AG10803 (cell line): ENCODE measurements at regions not wholly inside any gene's neighbourhood (a gene's known extent, or its start where the extent isn't known, plus 50 kb on each side); places are given as distances from the start of the nearest gene placed in this dataset.

ENCODE experiments used
- DNase-seq: peaks from one replicate; pipeline ENCODE4 v3.0.0; 2010; ENCODE audit warnings: low read depth
- H3K4me3 ChIP-seq: 2 replicates; pipeline ENCODE4 v1.5.1; 2011; ENCODE audit warnings: mild to moderate bottlenecking, low read length, control low read depth
- TF ChIP-seq, protein P1 (sequence below): conservative IDR thresholded peaks from 2 replicates; pipeline ENCODE4 v1.5.1; 2011; ENCODE audit warnings: mild to moderate bottlenecking, low read length, control low read depth, inconsistent platforms

DNA sequence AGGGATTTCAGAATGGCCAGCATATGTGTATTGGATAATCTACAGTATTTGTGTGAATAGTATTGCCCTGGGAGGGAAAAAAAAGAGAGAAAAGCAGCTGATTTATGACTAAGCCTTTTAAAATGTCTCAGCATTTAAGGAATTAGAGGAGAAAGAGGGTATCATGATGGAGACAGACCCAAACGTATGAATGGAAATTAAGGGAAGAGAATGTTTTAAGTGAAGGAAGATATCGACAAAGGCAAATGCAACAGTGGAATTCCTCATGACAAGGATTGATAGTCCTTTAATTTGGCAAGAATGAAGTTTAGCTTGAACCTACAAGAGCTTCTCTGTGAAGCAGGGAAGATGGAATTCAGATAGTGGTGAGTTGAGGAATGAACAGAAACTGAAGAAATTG, 367.3 kb upstream of the POU3F2 start:
- no peak overlapping the region for H3K4me3 ChIP-seq
- TF ChIP-seq, protein P1, sequence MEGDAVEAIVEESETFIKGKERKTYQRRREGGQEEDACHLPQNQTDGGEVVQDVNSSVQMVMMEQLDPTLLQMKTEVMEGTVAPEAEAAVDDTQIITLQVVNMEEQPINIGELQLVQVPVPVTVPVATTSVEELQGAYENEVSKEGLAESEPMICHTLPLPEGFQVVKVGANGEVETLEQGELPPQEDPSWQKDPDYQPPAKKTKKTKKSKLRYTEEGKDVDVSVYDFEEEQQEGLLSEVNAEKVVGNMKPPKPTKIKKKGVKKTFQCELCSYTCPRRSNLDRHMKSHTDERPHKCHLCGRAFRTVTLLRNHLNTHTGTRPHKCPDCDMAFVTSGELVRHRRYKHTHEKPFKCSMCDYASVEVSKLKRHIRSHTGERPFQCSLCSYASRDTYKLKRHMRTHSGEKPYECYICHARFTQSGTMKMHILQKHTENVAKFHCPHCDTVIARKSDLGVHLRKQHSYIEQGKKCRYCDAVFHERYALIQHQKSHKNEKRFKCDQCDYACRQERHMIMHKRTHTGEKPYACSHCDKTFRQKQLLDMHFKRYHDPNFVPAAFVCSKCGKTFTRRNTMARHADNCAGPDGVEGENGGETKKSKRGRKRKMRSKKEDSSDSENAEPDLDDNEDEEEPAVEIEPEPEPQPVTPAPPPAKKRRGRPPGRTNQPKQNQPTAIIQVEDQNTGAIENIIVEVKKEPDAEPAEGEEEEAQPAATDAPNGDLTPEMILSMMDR: no peak
- no peak for DNase-seq

DNA sequence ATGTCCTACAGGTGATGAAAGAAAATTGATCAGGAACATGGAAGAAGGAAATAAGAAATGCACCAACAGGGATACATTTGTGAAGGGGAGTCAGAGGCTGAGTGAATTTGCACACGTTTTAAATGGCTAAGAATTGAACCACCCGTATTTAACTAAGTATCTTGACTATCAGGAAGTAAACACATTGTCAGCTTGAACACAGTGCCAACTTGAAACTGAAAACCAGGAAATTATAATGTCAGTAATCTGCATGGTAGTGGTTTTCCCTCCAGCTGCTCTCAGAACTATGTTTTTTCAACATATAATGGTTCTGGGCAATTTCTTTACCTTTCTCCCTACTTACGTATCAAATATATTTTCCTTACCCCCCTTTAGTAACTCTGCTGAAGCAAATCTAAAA, 366.5 kb upstream of the POU3F2 start:
- no peak overlapping the region for H3K4me3 ChIP-seq
- no peak for DNase-seq
- TF ChIP-seq, protein P1: no peak

DNA sequence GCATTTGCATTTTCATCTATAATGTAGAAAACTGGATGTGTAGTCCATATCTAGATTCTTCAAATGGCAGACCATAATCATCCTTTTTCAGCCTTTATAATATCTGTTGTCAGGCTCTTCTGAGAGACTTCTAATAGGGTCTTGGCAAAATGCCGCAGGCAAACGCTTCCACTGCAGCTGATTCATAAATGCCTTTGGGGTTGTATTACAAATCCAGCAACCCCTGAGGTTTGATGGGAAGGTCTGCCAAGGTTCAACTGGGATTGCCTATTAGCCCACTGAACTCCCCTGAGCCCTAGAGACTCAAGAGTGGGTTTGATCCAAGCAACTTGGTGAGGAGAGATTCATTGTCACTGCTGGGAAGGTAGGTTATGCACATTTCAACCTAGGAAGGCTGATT, 365.2 kb upstream of the POU3F2 start:
- DNase-seq: no peak
- no peak overlapping the region for H3K4me3 ChIP-seq
- TF ChIP-seq, protein P1: no peak

DNA sequence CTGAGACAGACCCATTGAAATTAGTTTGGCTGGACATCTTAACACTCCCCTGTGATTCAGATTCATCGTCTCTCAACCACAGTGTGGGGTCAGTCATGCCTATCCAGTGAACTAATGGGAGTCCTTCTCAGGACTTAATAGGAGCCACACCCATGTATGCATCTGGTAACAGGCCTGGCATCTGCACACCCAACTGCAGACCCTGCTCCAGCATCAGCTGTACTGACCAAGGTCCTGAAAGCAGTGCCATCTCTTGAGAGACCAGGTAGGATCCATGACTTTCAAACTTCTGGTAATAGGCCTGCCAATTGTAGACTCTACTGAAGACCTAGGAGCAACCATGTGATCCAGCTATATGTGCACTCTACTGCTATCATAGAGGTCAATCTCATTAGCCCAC, 363.6 kb upstream of the POU3F2 start:
- H3K4me3 ChIP-seq: no peak overlapping the region
- no peak for DNase-seq
- TF ChIP-seq, protein P1: no peak

DNA sequence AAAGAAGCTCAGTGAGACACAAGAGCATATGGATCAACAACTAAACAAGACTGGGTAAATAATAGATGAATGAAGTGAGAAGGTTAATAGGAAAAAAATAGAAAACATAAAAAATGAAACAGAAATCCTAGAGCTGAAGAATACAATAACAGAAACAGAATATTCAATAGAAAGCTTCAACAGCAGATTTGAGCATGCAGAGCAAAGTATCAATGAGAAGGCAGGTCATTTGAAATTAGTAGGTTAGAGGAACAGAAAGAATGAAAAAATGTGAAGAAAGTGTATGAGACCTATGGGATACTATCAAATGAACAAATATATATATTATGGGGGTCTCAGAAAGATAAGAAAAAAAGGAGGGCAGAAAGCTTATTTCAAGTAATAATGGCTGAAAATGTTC, 362.9 kb upstream of the POU3F2 start:
- no peak for DNase-seq
- H3K4me3 ChIP-seq: no peak overlapping the region
- TF ChIP-seq, protein P1: no peak

DNA sequence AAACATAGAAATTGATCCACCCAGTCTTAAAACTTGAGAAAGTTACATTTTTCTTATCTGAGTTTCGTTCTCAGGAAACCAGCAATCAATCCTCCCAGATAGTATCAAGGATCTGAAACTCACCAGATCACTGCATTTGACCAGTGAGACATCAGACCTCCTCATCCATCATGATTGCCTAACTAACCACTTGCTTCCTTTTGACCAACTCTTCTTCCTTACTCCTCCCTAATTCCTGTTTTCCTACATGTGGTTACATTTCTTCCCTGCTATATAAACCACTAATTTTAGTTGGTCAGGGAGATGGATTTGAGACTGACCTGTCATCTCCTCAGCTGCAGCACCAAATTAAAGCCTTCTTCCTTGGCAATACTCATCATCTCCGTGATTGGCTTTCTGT, 357.1 kb upstream of the POU3F2 start:
- TF ChIP-seq, protein P1: no peak
- DNase-seq: no peak
- no peak overlapping the region for H3K4me3 ChIP-seq

DNA sequence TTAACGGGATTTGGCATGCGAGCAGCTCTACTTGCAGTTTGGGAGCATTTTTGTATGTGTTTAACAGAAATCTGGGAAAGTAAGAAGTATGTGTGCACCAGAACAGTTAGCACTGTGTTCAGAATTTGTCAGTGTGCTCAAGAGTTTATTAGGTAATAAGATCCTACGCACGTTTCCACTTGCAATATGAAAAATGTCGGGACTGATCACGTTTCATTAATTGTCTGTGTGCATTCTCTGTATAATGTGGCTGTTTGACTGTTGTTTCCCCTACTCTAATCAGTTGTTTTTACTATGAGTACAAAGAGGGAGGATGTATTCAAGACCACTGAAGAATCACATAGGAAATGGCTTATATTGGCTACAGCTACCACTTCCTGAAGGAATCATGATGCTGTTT, 349.7 kb upstream of the POU3F2 start:
- H3K4me3 ChIP-seq: no peak overlapping the region
- TF ChIP-seq, protein P1: no peak
- no peak for DNase-seq
